GM21576 (cell line): ENCODE measurements at regions not wholly inside any gene's neighbourhood (a gene's known extent, or its start where the extent isn't known, plus 50 kb on each side); places are given as distances from the start of the nearest gene placed in this dataset.
"Not testable (repeated sequence)": the region's sequence is repeated elsewhere in the genome, so short reads cannot be mapped to it uniquely, and the experiment has no call there.

Experiments
- ATAC-seq: cut with Tn5 transposase; IDR thresholded peaks from one replicate; pipeline ENCODE4 v1.9.1; 2021; ENCODE audit warnings: mild to moderate bottlenecking, moderate library complexity; ENCODE audit not compliant: unreplicated experiment

DNA sequence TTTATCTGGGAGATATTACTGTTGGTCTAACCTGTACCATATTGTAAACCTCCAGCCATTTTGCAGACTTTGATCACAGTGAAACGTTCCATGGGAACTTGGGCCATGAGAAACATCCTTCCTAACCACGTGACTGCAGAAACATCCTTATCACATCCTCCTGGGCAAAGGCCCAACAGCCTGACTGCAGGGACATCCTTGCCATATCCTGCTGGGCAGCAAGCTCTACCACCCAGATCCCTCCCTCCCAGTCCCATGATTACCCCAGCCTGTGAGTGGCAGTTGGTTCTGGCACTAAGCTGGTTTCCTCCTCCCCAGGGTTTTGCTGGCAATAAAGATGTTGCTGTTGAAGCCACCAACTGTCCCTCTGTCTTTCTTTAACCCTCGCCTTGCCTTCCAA lies 201.2 kb downstream of the POTEC start:
- not testable (repeated sequence) for ATAC-seq

GRCh38 chr18:14336017-14336416 lies 203.8 kb upstream of the ZNF519 start:
- ATAC-seq = not testable (repeated sequence)

- not testable (repeated sequence) for ATAC-seq
These were observed 189.0 kb upstream of the ZNF519 start for GRCh38 chr18:14321217-14321616.

DNA sequence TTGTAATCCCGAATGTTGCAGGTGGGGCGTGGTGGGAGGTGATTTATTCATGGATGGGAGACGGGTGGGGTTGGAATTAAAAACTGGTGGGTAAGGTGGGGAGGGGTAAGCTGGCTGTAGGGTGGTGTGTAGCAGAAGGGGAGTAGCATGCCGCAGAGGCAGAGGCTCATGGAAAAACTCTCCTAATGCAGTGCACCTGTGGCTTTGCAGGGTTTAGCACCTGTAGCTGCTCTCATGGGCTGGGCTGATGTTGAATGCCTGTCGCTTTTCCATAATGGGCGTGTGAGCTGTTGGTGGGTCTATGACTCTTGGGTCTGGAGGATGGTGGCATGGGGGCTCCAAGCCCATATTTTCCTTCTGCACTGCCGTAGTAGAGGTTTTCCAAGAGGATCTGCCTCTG lies 169.0 kb upstream of the ZNF519 start:
- ATAC-seq = not testable (repeated sequence)

DNA sequence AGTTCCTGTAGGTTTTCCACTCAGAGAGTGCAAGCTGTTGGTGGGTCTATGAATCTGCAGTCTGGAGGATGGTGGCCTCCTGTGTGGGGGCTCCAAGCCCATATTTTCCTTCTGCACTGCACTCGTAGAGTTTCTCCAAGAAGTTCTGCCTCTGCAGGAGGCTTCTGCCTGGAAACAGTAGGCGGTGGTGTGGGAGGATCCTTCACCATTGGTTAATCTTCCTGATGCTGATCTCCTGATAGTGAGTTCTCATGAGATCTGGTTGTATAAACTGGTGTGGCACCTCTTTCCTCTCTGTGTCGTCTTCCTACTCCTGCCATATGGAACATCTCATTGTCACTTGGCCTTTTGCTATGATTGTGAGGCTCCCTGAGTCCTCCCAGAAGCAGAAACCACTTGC lies 162.8 kb upstream of the ZNF519 start:
- not testable (repeated sequence) for ATAC-seq

GRCh38 chr18:14285053-14285452 lies 152.8 kb upstream of the ZNF519 start:
- ATAC-seq = no peak

- ATAC-seq = not testable (repeated sequence)
These were observed 143.2 kb upstream of the ZNF519 start for GRCh38 chr18:14275391-14275790.

DNA sequence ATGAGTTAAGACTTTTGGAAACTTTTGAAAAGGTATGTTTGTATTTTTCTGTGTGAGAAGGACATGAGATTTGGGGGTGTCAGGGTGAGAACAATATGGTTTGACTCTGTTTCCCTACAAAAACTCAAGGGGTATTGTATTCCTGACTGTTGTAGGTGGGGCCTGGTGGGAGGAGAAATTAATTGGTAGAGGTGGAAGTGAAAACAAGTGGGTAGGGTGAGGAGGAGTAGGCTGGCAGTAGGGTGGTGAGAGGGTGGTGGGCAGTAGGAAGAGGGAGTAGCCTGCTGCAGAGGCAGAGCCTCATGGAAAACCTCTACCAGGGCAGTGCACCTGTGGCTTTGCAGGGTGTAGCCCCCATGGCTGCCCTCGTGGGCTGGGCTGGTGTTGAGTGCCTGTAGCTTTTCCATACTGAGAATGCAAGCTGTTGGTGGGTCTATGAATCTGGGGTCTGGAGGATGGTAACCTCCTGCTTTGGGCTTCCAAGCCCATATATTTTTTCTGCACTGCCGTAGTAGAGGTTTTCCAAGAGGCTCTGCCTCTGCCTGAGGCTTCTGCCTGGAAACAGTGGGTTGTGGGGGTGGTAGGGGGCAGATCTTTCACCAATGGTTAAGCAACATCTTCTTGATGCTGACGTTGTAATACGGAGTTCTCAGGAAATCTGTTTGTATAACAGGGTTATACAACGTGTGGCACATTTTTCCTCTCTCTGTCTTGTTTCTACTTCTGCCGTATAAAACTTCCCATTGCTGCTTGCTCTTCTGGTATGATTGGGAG lies 133.6 kb upstream of the ZNF519 start:
- ATAC-seq = not testable (repeated sequence)

DNA sequence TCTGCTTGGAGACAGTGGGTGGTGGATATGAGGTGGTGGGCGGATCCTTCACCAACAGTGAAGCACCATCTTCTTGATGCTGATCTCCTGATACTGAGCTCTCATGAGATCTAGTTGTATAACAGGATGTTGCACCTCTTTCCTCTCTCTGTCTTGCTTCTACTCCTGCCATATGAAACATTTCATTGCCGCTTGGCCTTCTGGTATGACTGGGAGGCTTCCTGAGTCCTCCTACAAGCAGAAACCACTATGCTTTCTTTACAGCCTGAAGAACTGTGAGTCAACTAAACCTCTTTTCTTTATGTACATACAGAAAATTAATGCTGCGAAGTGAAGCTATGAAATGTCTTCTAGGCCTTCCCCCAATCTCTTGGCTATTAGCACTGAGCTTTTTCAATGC lies 130.6 kb upstream of the ZNF519 start:
- not testable (repeated sequence) for ATAC-seq

DNA sequence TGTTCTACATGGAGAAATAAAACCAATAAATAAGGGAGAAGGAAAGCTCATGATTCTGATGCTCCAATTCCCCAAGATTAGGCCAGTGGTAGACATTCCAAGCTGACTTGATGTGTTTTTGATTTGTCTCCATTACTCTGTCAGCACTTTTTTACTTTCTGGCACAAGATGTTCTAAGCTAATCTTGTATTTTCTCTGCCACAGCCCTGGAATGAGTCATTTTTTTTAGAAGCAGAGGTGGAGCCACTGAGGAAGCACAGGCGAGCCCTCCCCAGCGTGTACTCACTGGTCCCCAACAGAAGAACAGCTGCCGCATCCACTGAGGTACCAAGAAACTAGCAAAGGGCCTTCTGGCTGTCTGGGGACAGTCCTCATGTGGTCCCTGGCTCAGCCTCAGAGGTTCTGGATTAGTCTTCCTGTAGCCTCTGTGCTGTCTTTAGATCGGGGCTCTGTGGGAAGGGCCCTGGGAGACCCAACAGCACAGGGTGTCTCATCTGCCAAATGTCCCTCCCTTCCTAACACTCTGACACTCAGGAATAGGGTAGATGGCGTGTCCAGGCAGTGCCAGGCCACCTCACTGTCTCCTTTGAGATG lies 117.9 kb upstream of the ZNF519 start:
- ATAC-seq = not testable (repeated sequence)

GRCh38 chr18:14239224-14239623 lies 107.0 kb upstream of the ZNF519 start:
- ATAC-seq = not testable (repeated sequence)

GRCh38 chr18:14236356-14237048 lies 104.3 kb upstream of the ZNF519 start:
- not testable (repeated sequence) for ATAC-seq

DNA sequence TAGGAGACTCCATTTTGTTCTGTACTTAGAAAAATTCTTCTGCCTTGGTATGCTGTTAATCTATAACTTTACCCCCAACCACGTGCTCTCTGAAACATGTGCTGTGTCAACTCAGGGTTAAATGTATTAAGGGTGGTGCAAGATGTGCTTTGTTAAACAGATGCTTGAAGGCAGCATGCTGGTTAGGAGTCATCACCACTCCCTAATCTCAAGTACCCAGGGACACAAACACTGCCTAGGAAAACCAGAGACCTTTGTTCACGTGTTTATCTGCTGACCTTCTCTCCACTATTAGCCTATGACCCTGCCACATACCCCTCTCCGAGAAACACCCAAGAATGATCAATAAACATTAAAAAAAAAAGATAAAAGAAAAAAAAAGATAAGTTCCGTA lies 93.0 kb upstream of the ZNF519 start:
- ATAC-seq = not testable (repeated sequence)

GRCh38 chr18:14224551-14225285 lies 92.5 kb upstream of the ZNF519 start:
- ATAC-seq = not testable (repeated sequence)

- ATAC-seq = not testable (repeated sequence)
These were observed 91.7 kb upstream of the ZNF519 start for GRCh38 chr18:14223919-14224318.

GRCh38 chr18:14223231-14223822 lies 91.1 kb upstream of the ZNF519 start:
- ATAC-seq = not testable (repeated sequence)

DNA sequence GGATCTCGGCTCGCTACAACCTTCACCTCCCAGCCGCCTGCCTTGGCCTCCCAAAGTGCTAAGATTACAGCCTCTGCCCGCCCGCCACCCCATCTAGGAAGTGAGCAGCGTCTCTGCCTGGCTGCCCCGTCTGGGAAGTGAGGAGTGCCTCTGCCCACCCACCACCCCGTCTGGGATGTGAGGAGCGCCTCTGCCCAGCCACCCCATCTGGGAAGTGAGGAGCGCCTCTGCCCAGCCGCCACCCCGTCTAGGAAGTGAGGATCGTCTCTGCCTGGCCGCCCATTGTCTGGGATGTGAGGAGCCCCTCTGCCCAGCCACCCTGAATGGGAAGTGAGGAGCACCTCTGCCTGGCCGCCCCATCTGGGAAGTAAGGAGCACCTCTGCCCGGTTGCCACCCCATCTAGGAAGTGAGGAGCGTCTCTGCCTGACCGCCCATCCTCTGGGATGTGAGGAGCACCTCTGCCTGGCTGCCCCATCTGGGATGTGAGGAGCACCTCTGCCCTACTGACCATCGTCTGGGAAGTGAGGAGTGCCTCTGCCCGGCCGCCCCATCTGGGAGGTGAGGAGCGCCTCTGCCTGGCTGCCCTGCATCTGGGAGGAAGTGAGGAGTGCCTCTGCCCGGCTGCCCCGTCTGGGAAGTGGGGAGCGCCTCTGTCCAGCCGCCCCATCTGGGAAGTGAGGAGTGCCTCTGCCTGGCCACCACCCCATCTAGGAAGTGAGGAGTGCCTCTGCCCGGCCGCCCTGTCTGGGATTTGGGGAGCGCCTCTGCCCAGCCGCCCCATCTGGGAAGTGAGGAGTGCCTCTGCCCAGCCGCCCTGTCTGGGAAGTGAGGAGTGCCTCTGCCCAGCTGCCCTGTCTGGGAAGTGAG lies 90.4 kb upstream of the ZNF519 start:
- ATAC-seq = not testable (repeated sequence)

DNA sequence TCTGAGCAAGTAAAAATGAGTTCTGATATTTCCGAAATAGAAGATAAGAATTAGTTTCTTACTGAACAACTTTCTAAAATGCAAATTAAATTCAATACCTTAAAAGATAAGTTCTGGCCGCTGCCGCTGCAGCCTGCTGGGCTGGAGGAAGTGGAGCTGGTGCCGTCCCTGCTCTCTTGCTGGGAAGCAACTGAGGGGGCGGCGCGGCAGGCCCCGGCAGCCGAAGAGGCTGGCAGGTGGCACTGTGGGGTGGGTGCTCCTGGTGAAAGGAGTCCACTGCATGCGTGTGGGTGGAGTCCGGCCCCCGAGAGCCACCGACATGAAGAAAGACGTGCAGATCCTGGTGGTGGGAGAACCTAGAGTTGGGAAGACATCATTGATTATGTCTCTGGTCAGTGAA lies 89.5 kb upstream of the ZNF519 start:
- no peak for ATAC-seq

DNA sequence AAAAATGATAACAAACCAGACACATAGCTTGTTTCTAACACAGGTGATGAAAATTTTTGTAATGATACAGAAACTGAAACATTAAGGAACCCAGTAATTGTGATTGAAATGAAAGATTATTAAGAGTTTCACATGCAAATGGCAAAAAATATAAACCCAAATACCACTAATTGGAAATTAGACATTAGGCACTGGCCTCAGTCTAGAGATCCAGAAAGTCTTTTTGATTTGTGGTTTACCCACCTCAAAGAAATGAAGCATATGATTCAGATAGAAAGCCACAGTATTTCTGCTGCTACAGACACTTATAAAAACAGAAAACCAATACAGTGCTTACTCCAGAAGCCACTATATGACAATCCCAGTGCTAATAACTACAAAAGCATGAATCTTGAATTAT lies 83.7 kb upstream of the ZNF519 start:
- ATAC-seq = not testable (repeated sequence)

DNA sequence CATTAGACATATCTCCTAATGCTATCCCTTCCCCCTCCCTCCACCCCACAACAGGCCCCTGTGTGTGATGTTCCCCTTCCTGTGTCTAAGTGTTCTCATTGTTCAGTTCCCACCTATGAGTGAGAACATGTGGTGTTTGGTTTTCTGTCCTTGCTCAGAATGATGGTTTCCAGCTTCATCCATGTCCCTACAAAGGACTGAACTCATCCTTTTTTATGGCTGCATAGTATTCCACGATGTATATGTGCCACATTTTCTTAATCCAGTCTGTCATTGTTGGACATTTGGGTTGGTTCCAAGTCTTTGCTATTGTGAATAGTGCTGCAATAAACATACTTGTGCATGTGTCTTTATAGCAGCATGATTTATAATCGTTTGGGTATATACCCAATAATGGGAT lies 71.2 kb upstream of the ZNF519 start:
- ATAC-seq = not testable (repeated sequence)
